AG04450 (cell line): ENCODE measurements at regions not wholly inside any gene's neighbourhood (a gene's known extent, or its start where the extent isn't known, plus 50 kb on each side); places are given as distances from the start of the nearest gene placed in this dataset.
A peak's percentile ranks its signal among the peaks of the same experiment; 100 is the strongest.

Experiments
- CTCF ChIA-PET: fragments of 300-600, 350-600 bp; formaldehyde crosslinking; extraction: SDS; loops from one replicate; lab custom pipeline; 2022; ENCODE audit warnings: antibody characterized with exemption, inconsistent platforms; lab: Charles Lee
- POLR2A ChIA-PET: fragments of 350-600 bp; formaldehyde crosslinking; extraction: SDS; loops from one replicate; lab custom pipeline; 2021; ENCODE audit warnings: antibody characterized with exemption, inconsistent platforms; lab: Yijun Ruan, JAX
- DNase-seq: peaks from one replicate; pipeline ENCODE4 v3.0.0-alpha.2; 2011; ENCODE audit warnings: low read depth, low spot score
- H3K27ac ChIP-seq: one replicate; pipeline ENCODE4 v1.5.1; 2012; ENCODE audit warnings: low read depth, low read length, control low read depth
- H3K27me3 ChIP-seq: one replicate; pipeline ENCODE4 v1.6.0; 2012; ENCODE audit warnings: low read length; ENCODE audit not compliant: control insufficient read depth, insufficient read depth
- H3K4me3 ChIP-seq: 2 replicates; pipeline ENCODE4 v1.5.1; 2011; ENCODE audit warnings: mild to moderate bottlenecking, low read depth, low read length, control low read depth
- H3K9me3 ChIP-seq: 2 replicates; pipeline ENCODE4 v1.5.1; 2012; ENCODE audit warnings: low read length; ENCODE audit not compliant: control insufficient read depth, insufficient read depth
- CTCF ChIP-seq: IDR thresholded peaks from 2 replicates; pipeline ENCODE4 v1.5.1; 2011; ENCODE audit warnings: low read depth, low read length, control low read depth, inconsistent platforms

GRCh38 chr5:119726544-119726943 is 97.2 kb downstream of the FAM170A start:
- H3K9me3 ChIP-seq = no peaks in the 10 kb centered on the region
- no peak for TF ChIP-seq CTCF
- no peak overlapping the region for H3K27ac ChIP-seq
- no peak overlapping the region for H3K4me3 ChIP-seq
- CTCF ChIA-PET = no interaction called here
- DNase-seq = no peak
- POLR2A ChIA-PET = no interaction called here
- no peaks in the 10 kb centered on the region for H3K27me3 ChIP-seq

GRCh38 chr5:119740225-119740624 is 110.9 kb downstream of the FAM170A start:
- Histone ChIP-seq H3K4me3 (no peak overlapping the region), H3K9me3 (no peaks in the 10 kb centered on the region), H3K27ac (no peak overlapping the region), H3K27me3 (no peaks in the 10 kb centered on the region)
- ChIA-PET CTCF (no interaction called here), POLR2A (no interaction called here)
- DNase-seq = no peak
- TF ChIP-seq CTCF = no peak

- no peak for TF ChIP-seq CTCF
- CTCF ChIA-PET = no interaction called here
- POLR2A ChIA-PET = no interaction called here
- no peaks in the 10 kb centered on the region for H3K27me3 ChIP-seq
- no peak for DNase-seq
- no peaks in the 10 kb centered on the region for H3K9me3 ChIP-seq
- H3K27ac ChIP-seq = no peak overlapping the region
- H3K4me3 ChIP-seq = no peak overlapping the region
Measured at GRCh38 chr5:119741691-119742090, 112.3 kb downstream of the FAM170A start.

- H3K27ac ChIP-seq = no peak overlapping the region
- H3K9me3 ChIP-seq = no peaks in the 10 kb centered on the region
- TF ChIP-seq CTCF = no peak
- no peak for DNase-seq
- ChIA-PET CTCF (no interaction called here), POLR2A (no interaction called here)
- no peak overlapping the region for H3K4me3 ChIP-seq
- no peaks in the 10 kb centered on the region for H3K27me3 ChIP-seq
Measured at GRCh38 chr5:119742311-119742710, 113.0 kb downstream of the FAM170A start.

- CTCF ChIA-PET = no interaction called here
- no peak overlapping the region for H3K4me3 ChIP-seq
- H3K27me3 ChIP-seq = no peaks in the 10 kb centered on the region
- POLR2A ChIA-PET = no interaction called here
- no peak overlapping the region for H3K27ac ChIP-seq
- no peak for DNase-seq
- no peaks in the 10 kb centered on the region for H3K9me3 ChIP-seq
- TF ChIP-seq CTCF = 0 out of 2 replicates have a peak, but pooled peaks have one; percentile 17
Measured at GRCh38 chr5:119743927-119744326, 114.6 kb downstream of the FAM170A start.
